Large intestine (tissue), 3 donors: ENCODE measurements at regions not wholly inside any gene's neighbourhood (a gene's known extent, or its start where the extent isn't known, plus 50 kb on each side); places are given as distances from the start of the nearest gene placed in this dataset.

Experiments used
- DNase-seq, 2 donors: peaks; one replicate each; pipeline versions ENCODE4 v3.0.0 to v3.0.0-alpha.2; 2013
- H3K27ac ChIP-seq: one replicate; pipeline ENCODE4 v1.5.1; 2013; ENCODE audit warnings: low read length
- H3K27me3 ChIP-seq: 2 replicates; pipeline ENCODE4 v1.6.1; 2013; ENCODE audit warnings: low read length; ENCODE audit not compliant: control insufficient read depth, insufficient read depth
- H3K36me3 ChIP-seq: 2 replicates; pipeline ENCODE4 v1.6.1; 2013; ENCODE audit warnings: low read length; ENCODE audit not compliant: control insufficient read depth, insufficient read depth
- H3K4me1 ChIP-seq: one replicate; pipeline ENCODE4 v1.6.1; 2013; ENCODE audit warnings: low read length; ENCODE audit not compliant: control insufficient read depth, insufficient read depth
- H3K4me3 ChIP-seq: one replicate; pipeline ENCODE4 v1.5.1; 2013; ENCODE audit warnings: low read length
- H3K9me3 ChIP-seq: one replicate; pipeline ENCODE4 v1.6.1; 2013; ENCODE audit warnings: mild to moderate bottlenecking, low read depth, low read length, moderate library complexity; ENCODE audit not compliant: control insufficient read depth
- WGBS: methylation state at CpG from one replicate; pipeline ENCODE4 v1.1.5; 2013; ENCODE audit warnings: low lambda C conversion rate; ENCODE audit not compliant: insufficient coverage; 5-methylcytosine and 5-hydroxymethylcytosine counted together

- H3K27ac ChIP-seq: no peak overlapping the region
- H3K36me3 ChIP-seq: no peaks in the 10 kb centered on the region
- H3K27me3 ChIP-seq: no peaks in the 10 kb centered on the region
- WGBS: 100% methylated on average over 2 of the region's 2 CpGs
- no peaks in the 10 kb centered on the region for H3K9me3 ChIP-seq
- no peak for DNase-seq
- no peaks in the 10 kb centered on the region for H3K4me1 ChIP-seq
- H3K4me3 ChIP-seq: no peak overlapping the region
These were observed 451.0 kb downstream of the EDEM1 start for GRCh38 chr3:5638550-5638949.

- WGBS: 53% methylated on average over 3 of the region's 7 CpGs
- H3K36me3 ChIP-seq: no peaks in the 10 kb centered on the region
- no peaks in the 10 kb centered on the region for H3K27me3 ChIP-seq
- H3K9me3 ChIP-seq: no peaks in the 10 kb centered on the region
- H3K27ac ChIP-seq: no peak overlapping the region
- no peak for DNase-seq
- H3K4me3 ChIP-seq: no peak overlapping the region
- no peaks in the 10 kb centered on the region for H3K4me1 ChIP-seq
These were observed 457.5 kb downstream of the EDEM1 start for GRCh38 chr3:5644773-5645670.

GRCh38 chr3:5645692-5646410, 458.3 kb downstream of the EDEM1 start:
- WGBS: 100% methylated on average over 2 of the region's 10 CpGs
- H3K4me1 ChIP-seq: no peaks in the 10 kb centered on the region

GRCh38 chr3:5650303-5650702, 462.8 kb downstream of the EDEM1 start:
- DNase-seq: no peak
- H3K4me3 ChIP-seq: no peak overlapping the region
- WGBS: 80% methylated on average over 2 of the region's 2 CpGs
- no peaks in the 10 kb centered on the region for H3K36me3 ChIP-seq
- H3K9me3 ChIP-seq: no peaks in the 10 kb centered on the region
- H3K27me3 ChIP-seq: no peaks in the 10 kb centered on the region
- H3K27ac ChIP-seq: no peak overlapping the region
- H3K4me1 ChIP-seq: no peaks in the 10 kb centered on the region

More at GRCh38 chr3:5645692-5646410, 458.3 kb downstream of the EDEM1 start:
- no peak for DNase-seq
- no peaks in the 10 kb centered on the region for H3K36me3 ChIP-seq
- H3K27me3 ChIP-seq: no peaks in the 10 kb centered on the region
- no peaks in the 10 kb centered on the region for H3K9me3 ChIP-seq
- H3K4me3 ChIP-seq: no peak overlapping the region
- no peak overlapping the region for H3K27ac ChIP-seq

GRCh38 chr3:5651351-5651750, 463.8 kb downstream of the EDEM1 start:
- Histone ChIP-seq H3K4me1 (no peaks in the 10 kb centered on the region), H3K9me3 (no peaks in the 10 kb centered on the region), H3K36me3 (no peaks in the 10 kb centered on the region), H3K4me3 (no peak overlapping the region), H3K27me3 (no peaks in the 10 kb centered on the region), H3K27ac (no peak overlapping the region)
- DNase-seq: no peak
- WGBS: 75% methylated on average over 2 of the region's 3 CpGs

- no peak for DNase-seq
- no peak overlapping the region for H3K27ac ChIP-seq
- H3K27me3 ChIP-seq: no peaks in the 10 kb centered on the region
- no peaks in the 10 kb centered on the region for H3K9me3 ChIP-seq
- H3K4me3 ChIP-seq: no peak overlapping the region
- H3K36me3 ChIP-seq: no peaks in the 10 kb centered on the region
- WGBS: 89% methylated on average over 1 of the region's 2 CpGs
- H3K4me1 ChIP-seq: no peaks in the 10 kb centered on the region
These were observed 466.1 kb downstream of the EDEM1 start for GRCh38 chr3:5653426-5654143.

GRCh38 chr3:5657106-5657505, 469.6 kb downstream of the EDEM1 start:
- Histone ChIP-seq H3K36me3 (no peaks in the 10 kb centered on the region), H3K27me3 (no peaks in the 10 kb centered on the region), H3K4me3 (no peak overlapping the region), H3K4me1 (no peaks in the 10 kb centered on the region), H3K9me3 (no peaks in the 10 kb centered on the region), H3K27ac (no peak overlapping the region)
- 100% methylated on average over 1 of the region's 5 CpGs for WGBS
- DNase-seq: no peak

GRCh38 chr3:5663601-5664000, 476.1 kb downstream of the EDEM1 start:
- Histone ChIP-seq H3K4me3 (no peak overlapping the region), H3K4me1 (no peaks in the 10 kb centered on the region), H3K9me3 (no peaks in the 10 kb centered on the region), H3K27ac (no peak overlapping the region), H3K27me3 (no peaks in the 10 kb centered on the region), H3K36me3 (no peaks in the 10 kb centered on the region)
- DNase-seq: no peak
- 100% methylated on average over 1 of the region's 1 CpG for WGBS

GRCh38 chr3:5666455-5666854, 478.9 kb downstream of the EDEM1 start:
- no peaks in the 10 kb centered on the region for H3K27me3 ChIP-seq
- no peaks in the 10 kb centered on the region for H3K4me1 ChIP-seq
- no peak for DNase-seq
- H3K36me3 ChIP-seq: no peaks in the 10 kb centered on the region
- WGBS: no CpG with 5 or more reads among the region's 4 CpGs
- no peaks in the 10 kb centered on the region for H3K9me3 ChIP-seq
- H3K27ac ChIP-seq: no peak overlapping the region
- no peak overlapping the region for H3K4me3 ChIP-seq

- Histone ChIP-seq H3K27ac (no peak overlapping the region), H3K9me3 (no peaks in the 10 kb centered on the region), H3K36me3 (no peaks in the 10 kb centered on the region), H3K4me1 (no peaks in the 10 kb centered on the region), H3K27me3 (no peaks in the 10 kb centered on the region), H3K4me3 (no peak overlapping the region)
- no peak for DNase-seq
- 67% methylated on average over 1 of the region's 3 CpGs for WGBS
These were observed 486.0 kb downstream of the EDEM1 start for GRCh38 chr3:5673521-5673920.
